SK-N-SH (cell line): ENCODE measurements at regions not wholly inside any gene's neighbourhood (a gene's known extent, or its start where the extent isn't known, plus 50 kb on each side); places are given as distances from the start of the nearest gene placed in this dataset.

Experiments used
- CTCF ChIA-PET: fragments of 300-600, 350-600 bp; formaldehyde crosslinking; extraction: SDS; loops from one replicate; lab custom pipeline; 2021; lab: Yijun Ruan, JAX
- POLR2A ChIA-PET: fragments of 350-600 bp; sonication (Branson Sonifier 250); formaldehyde crosslinking; extraction: SDS; loops from one replicate; lab custom pipeline; 2020; ENCODE audit warnings: antibody characterized with exemption, inconsistent platforms; lab: Yijun Ruan, JAX
- DNase-seq: peaks from one replicate; pipeline ENCODE4 v3.0.0; 2012
- H2AFZ ChIP-seq: fragments of 200-600 bp; sonication (generic); 2 replicates; pipeline ENCODE4 v1.8.1; 2016; ENCODE audit warnings: antibody characterized with exemption, mild to moderate bottlenecking, low read depth
- H3F3A ChIP-seq: fragments of 200-600 bp; sonication (generic); replicated peaks from 2 replicates; pipeline ENCODE3; 2016; ENCODE audit warnings: antibody characterized with exemption, mild to moderate bottlenecking; ENCODE audit not compliant: insufficient read depth
- H3K27ac ChIP-seq, 2 experiments: fragments of 200-500 bp in 1 of 2; fragments of 200-600 bp in 1 of 2; sonication (Bioruptor generic) in 1 of 2; sonication (generic), shearing (Covaris generic) in 1 of 2; 2 replicates each; pipeline versions ENCODE4 v1.5.1 to v1.6.1; 2014 to 2016; ENCODE audit warnings: low read depth in 2 of 2, inconsistent platforms in 1 of 2, low read length in 1 of 2, mild to moderate bottlenecking in 1 of 2, mixed read lengths in 1 of 2
- H3K27me3 ChIP-seq: fragments of 200-600 bp; sonication (generic), shearing (Covaris generic); 2 replicates; pipeline ENCODE4 v1.6.1; 2016; ENCODE audit warnings: mixed run types; ENCODE audit not compliant: insufficient read depth
- H3K36me3 ChIP-seq, 2 experiments: fragments of 200-500 bp in 1 of 2; fragments of 200-600 bp in 1 of 2; sonication (Bioruptor generic) in 1 of 2; sonication (generic) in 1 of 2; replicated peaks in 1 of 2; 2 replicates each; pipeline versions ENCODE3 to v1.5.1; 2014 to 2016; ENCODE audit warnings: low read length in 1 of 2, mild to moderate bottlenecking in 1 of 2; ENCODE audit not compliant: insufficient read depth in 2 of 2, control insufficient read depth in 1 of 2
- H3K4me1 ChIP-seq, 2 experiments: fragments of 200-500 bp in 1 of 2; fragments of 200-600 bp in 1 of 2; sonication (Bioruptor generic) in 1 of 2; sonication (generic), shearing (Covaris generic) in 1 of 2; 2 replicates each; pipeline versions ENCODE4 v1.5.1 to v1.6.1; 2014 to 2016; ENCODE audit warnings: low read depth in 1 of 2, low read length in 1 of 2, mixed run types in 1 of 2; ENCODE audit not compliant: insufficient read depth in 2 of 2, control insufficient read depth in 1 of 2
- H3K4me2 ChIP-seq: fragments of 200-600 bp; sonication (generic), shearing (Covaris generic); 2 replicates; pipeline ENCODE4 v1.6.1; 2017; ENCODE audit warnings: mixed run types
- H3K4me3 ChIP-seq, 2 experiments: fragments of 200-500 bp in 1 of 2; fragments of 200-600 bp in 1 of 2; sonication (Bioruptor generic) in 1 of 2; sonication (generic), shearing (Covaris generic) in 1 of 2; 2 replicates each; pipeline versions ENCODE4 v1.5.1 to v1.8.1; 2014 to 2016; ENCODE audit warnings: low read depth in 2 of 2, inconsistent platforms in 1 of 2, low read length in 1 of 2, mild to moderate bottlenecking in 1 of 2, mixed read lengths in 1 of 2, moderate library complexity in 1 of 2
- H3K79me2 ChIP-seq: fragments of 200-600 bp; sonication (generic); 2 replicates; pipeline ENCODE4 v1.8.1; 2017; ENCODE audit warnings: mild to moderate bottlenecking; ENCODE audit not compliant: insufficient read depth
- H3K9ac ChIP-seq: fragments of 200-600 bp; sonication (generic); 2 replicates; pipeline ENCODE4 v1.6.1; 2017; ENCODE audit warnings: mixed run types
- H3K9me2 ChIP-seq: fragments of 200-600 bp; sonication (generic); 2 replicates; pipeline ENCODE4 v1.6.1; 2017; ENCODE audit warnings: mixed run types
- H3K9me3 ChIP-seq: fragments of 200-600 bp; sonication (generic); 2 replicates; pipeline ENCODE4 v1.6.1; 2017; ENCODE audit warnings: mixed run types, mild to moderate bottlenecking, moderate library complexity
- H4K20me1 ChIP-seq: fragments of 200-600 bp; sonication (generic); 2 replicates; pipeline ENCODE4 v1.6.1; 2017; ENCODE audit warnings: mild to moderate bottlenecking, mixed run types; ENCODE audit not compliant: insufficient read depth
- CTCF ChIP-seq: fragments of 200-600 bp; sonication (generic); IDR thresholded peaks from 2 replicates; pipeline ENCODE4 v1.6.1; 2017; ENCODE audit warnings: antibody characterized with exemption, mild to moderate bottlenecking, moderate library complexity
- EZH2phosphoT487 ChIP-seq: fragments of 200-600 bp; sonication (generic); IDR thresholded peaks from 2 replicates; pipeline ENCODE4 v1.6.1; 2017; ENCODE audit warnings: low read depth, mixed run types, mild to moderate bottlenecking, antibody characterized with exemption, moderate library complexity, borderline replicate concordance
- FOSL2 ChIP-seq: IDR thresholded peaks from 2 replicates; pipeline ENCODE4 v1.4.0; 2012; ENCODE audit warnings: low read depth, mild to moderate bottlenecking, moderate library complexity, borderline replicate concordance
- FOXJ3 ChIP-seq: sonication (generic); formaldehyde crosslinking; IDR thresholded peaks from 2 replicates; pipeline ENCODE4 v1.5.1; 2020; ENCODE audit warnings: mild to moderate bottlenecking, missing genetic modification reagents
- FOXM1 ChIP-seq: IDR thresholded peaks from 2 replicates; pipeline ENCODE4 v1.4.0; 2012; ENCODE audit warnings: low read depth, mild to moderate bottlenecking
- GATA2 ChIP-seq: sonication (generic); formaldehyde crosslinking; IDR thresholded peaks from 2 replicates; pipeline ENCODE4 v1.5.0; 2020; ENCODE audit warnings: mild to moderate bottlenecking, missing genetic modification reagents
- JUND ChIP-seq: IDR thresholded peaks from 2 replicates; pipeline ENCODE4 v1.4.0; 2012
- PBX3 ChIP-seq: IDR thresholded peaks from 2 replicates; pipeline ENCODE4; 2012
- POLR2AphosphoS5 ChIP-seq: IDR thresholded peaks from 2 replicates; pipeline ENCODE4 v1.6.1; 2012; ENCODE audit warnings: low read depth, low read length
- RAD21 ChIP-seq: IDR thresholded peaks from 2 replicates; pipeline ENCODE4 v1.6.1; 2012; ENCODE audit warnings: mild to moderate bottlenecking, low read length
- RCOR1 ChIP-seq: fragments of 150-350 bp; IDR thresholded peaks from 2 replicates; pipeline ENCODE4 v1.6.1; 2017; ENCODE audit warnings: antibody characterized with exemption, low read length
- RXRA ChIP-seq: IDR thresholded peaks from 2 replicates; pipeline ENCODE4 v1.4.0; 2012; ENCODE audit warnings: low read depth, mild to moderate bottlenecking, borderline replicate concordance
- TEAD4 ChIP-seq: IDR thresholded peaks from 2 replicates; pipeline ENCODE4 v1.4.0; 2012; ENCODE audit warnings: mild to moderate bottlenecking, borderline replicate concordance; ENCODE audit not compliant: insufficient read depth
- USF1 ChIP-seq: IDR thresholded peaks from 2 replicates; pipeline ENCODE4 v1.4.0; 2012; ENCODE audit warnings: low read depth, borderline replicate concordance
- WGBS: methylation state at CpG from one replicate; pipeline ENCODE4 v1.1.6; 2017; ENCODE audit warnings: low lambda C conversion rate; 5-methylcytosine and 5-hydroxymethylcytosine counted together
- TF ChIP-seq, protein P1 (sequence below): fragments of 150-350 bp; IDR thresholded peaks from 2 replicates; pipeline ENCODE4 v1.6.1; 2017; ENCODE audit warnings: antibody characterized with exemption, low read length, low read depth, borderline replicate concordance

GRCh38 chr5:171538681-171539080, 119.2 kb downstream of the FGF18 start (continued):
- no peak for TF ChIP-seq JUND
- no peak for TF ChIP-seq TEAD4
- TF ChIP-seq RCOR1: no peak
- no peak for TF ChIP-seq FOXJ3 (CRISPR knock-in tag)
- TF ChIP-seq USF1: no peak
- no peak for TF ChIP-seq GATA2 (CRISPR knock-in tag)
- TF ChIP-seq, protein P1, sequence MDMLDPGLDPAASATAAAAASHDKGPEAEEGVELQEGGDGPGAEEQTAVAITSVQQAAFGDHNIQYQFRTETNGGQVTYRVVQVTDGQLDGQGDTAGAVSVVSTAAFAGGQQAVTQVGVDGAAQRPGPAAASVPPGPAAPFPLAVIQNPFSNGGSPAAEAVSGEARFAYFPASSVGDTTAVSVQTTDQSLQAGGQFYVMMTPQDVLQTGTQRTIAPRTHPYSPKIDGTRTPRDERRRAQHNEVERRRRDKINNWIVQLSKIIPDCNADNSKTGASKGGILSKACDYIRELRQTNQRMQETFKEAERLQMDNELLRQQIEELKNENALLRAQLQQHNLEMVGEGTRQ: no peak

DNA sequence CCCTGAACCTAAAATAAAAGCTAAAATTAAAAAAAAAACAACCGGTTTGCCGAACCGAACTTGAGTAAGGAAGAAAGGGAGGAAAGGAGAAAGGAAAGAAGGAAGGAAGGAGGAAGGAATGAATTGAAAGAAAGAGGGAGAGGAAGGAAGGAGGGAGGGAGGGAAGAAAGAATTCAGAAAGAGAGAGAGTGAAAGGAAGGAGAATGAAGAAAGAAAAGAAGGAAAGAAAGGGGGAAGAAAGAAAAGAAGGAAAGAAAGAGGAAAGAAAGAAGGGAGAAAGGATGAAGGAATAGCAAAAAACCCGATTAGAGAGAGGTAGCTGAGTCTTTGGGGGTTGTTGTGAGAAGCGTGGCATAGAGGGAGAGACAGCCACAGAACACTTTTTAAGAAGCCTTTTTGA, 121.4 kb downstream of the FGF18 start:
- Histone ChIP-seq H3K9ac (no peak overlapping the region), H3K4me1 (no peaks in the 10 kb centered on the region; a peak in 1 of 4 replicates), H3K27me3 (no peaks in the 10 kb centered on the region), H3K9me3 (no peaks in the 10 kb centered on the region), H4K20me1 (no peaks in the 10 kb centered on the region), H3K4me2 (no peak overlapping the region), H3K27ac (no peak overlapping the region), H3F3A (no peaks in the 10 kb centered on the region), H3K4me3 (no peak overlapping the region), H2AFZ (0 out of 2 replicates have a peak overlapping the region, but pooled peaks have one; percentile 6), H3K9me2 (no peaks in the 10 kb centered on the region), H3K79me2 (no peaks in the 10 kb centered on the region), H3K36me3 (no peaks in the 10 kb centered on the region)
- POLR2A ChIA-PET: no interaction called here
- CTCF ChIA-PET: no interaction called here
- no peak for TF ChIP-seq PBX3
- TF ChIP-seq RAD21: no peak
- TF ChIP-seq EZH2phosphoT487: no peak
- TF ChIP-seq, protein P1: no peak
- TF ChIP-seq POLR2AphosphoS5: no peak
- TF ChIP-seq FOXM1: no peak
- WGBS: 80% methylated on average over 5 of the region's 5 CpGs
- DNase-seq: no peak

GRCh38 chr5:171541341-171541776, 121.9 kb downstream of the FGF18 start:
- no peak for DNase-seq
- no peaks in the 10 kb centered on the region for H3K27me3 ChIP-seq
- H3K4me1 ChIP-seq: no peaks in the 10 kb centered on the region; a peak in 1 of 4 replicates
- no peaks in the 10 kb centered on the region for H3K9me3 ChIP-seq
- POLR2A ChIA-PET: no interaction called here
- no peaks in the 10 kb centered on the region for H3K9me2 ChIP-seq
- no peak overlapping the region for H3K27ac ChIP-seq
- no peak overlapping the region for H2AFZ ChIP-seq
- no peaks in the 10 kb centered on the region for H3K79me2 ChIP-seq
- TF ChIP-seq FOSL2 (no peak), RAD21 (no peak), USF1 (no peak), JUND (no peak), RXRA (no peak), POLR2AphosphoS5 (no peak), RCOR1 (no peak), CTCF (no peak)
- H3K36me3 ChIP-seq: no peaks in the 10 kb centered on the region
- CTCF ChIA-PET: no interaction called here
- no peaks in the 10 kb centered on the region for H4K20me1 ChIP-seq
- H3K9ac ChIP-seq: no peak overlapping the region
- no peak overlapping the region for H3K4me3 ChIP-seq
- 92% methylated on average over 9 of the region's 13 CpGs for WGBS
- H3K4me2 ChIP-seq: no peak overlapping the region
- H3F3A ChIP-seq: no peaks in the 10 kb centered on the region
